ENCODE measurements at regions not wholly inside any gene's neighbourhood (a gene's known extent, or its start where the extent isn't known, plus 50 kb on each side); places are given as distances from the start of the nearest gene placed in this dataset.
"Not testable (repeated sequence)": the region's sequence is repeated elsewhere in the genome, so short reads cannot be mapped to it uniquely, and the experiment has no call there.

GRCh38 chr6:133083248-133083967, 157.7 kb upstream of the EYA4 start:
- no peak for DNase-seq (ENCODE audit: missing footprints)
- ATAC-seq, result peak; percentile 52
- intact Hi-C loops (cut with DNase I), result no loop called here

- DNase-seq (ENCODE audit: missing footprints), result no peak
- no peak for ATAC-seq
- intact Hi-C loops (cut with DNase I), result no loop called here
Measured at GRCh38 chr6:133085471-133085870, 155.7 kb upstream of the EYA4 start.

- intact Hi-C loops (cut with DNase I), result no loop called here
- DNase-seq (ENCODE audit: missing footprints) (no peak), ATAC-seq (no peak)
Measured at GRCh38 chr6:133085896-133086295, 155.3 kb upstream of the EYA4 start.

GRCh38 chr6:133088931-133089695, 152.0 kb upstream of the EYA4 start:
- intact Hi-C loops (cut with DNase I), result no loop called here
- DNase-seq (ENCODE audit: missing footprints) (no peak), ATAC-seq (no peak)

GRCh38 chr6:133092199-133092598, 149.0 kb upstream of the EYA4 start:
- intact Hi-C loops (cut with DNase I), result no loop called here
- DNase-seq (ENCODE audit: missing footprints), result no peak
- ATAC-seq, result no peak

- no peak for ATAC-seq
- intact Hi-C loops (cut with DNase I), result no loop called here
- no peak for DNase-seq (ENCODE audit: missing footprints)
Measured at GRCh38 chr6:133092771-133093170, 148.4 kb upstream of the EYA4 start.

GRCh38 chr6:133093211-133093610, 147.9 kb upstream of the EYA4 start:
- intact Hi-C loops (cut with DNase I); ATAC-seq; DNase-seq (ENCODE audit: missing footprints): not testable (repeated sequence)

GRCh38 chr6:133093956-133094355, 147.2 kb upstream of the EYA4 start:
- DNase-seq (ENCODE audit: missing footprints) (no peak), ATAC-seq (no peak)
- intact Hi-C loops (cut with DNase I), result no loop called here

- ATAC-seq (no peak), DNase-seq (ENCODE audit: missing footprints) (no peak)
- intact Hi-C loops (cut with DNase I), result no loop called here
Measured at GRCh38 chr6:133097208-133097607, 143.9 kb upstream of the EYA4 start.

- DNase-seq (ENCODE audit: missing footprints) (no peak), ATAC-seq (no peak)
- intact Hi-C loops (cut with DNase I), result no loop called here
Measured at GRCh38 chr6:133099573-133099972, 141.6 kb upstream of the EYA4 start.

- no peak for ATAC-seq
- intact Hi-C loops (cut with DNase I), result no loop called here
- DNase-seq (ENCODE audit: missing footprints), result no peak
Measured at GRCh38 chr6:133100865-133101264, 140.3 kb upstream of the EYA4 start.

- intact Hi-C loops (cut with DNase I), result no loop called here
- DNase-seq (ENCODE audit: missing footprints), result no peak
- ATAC-seq, result no peak
Measured at GRCh38 chr6:133101790-133102189, 139.4 kb upstream of the EYA4 start.

GRCh38 chr6:133106934-133107333, 134.2 kb upstream of the EYA4 start:
- ATAC-seq, result no peak
- no peak for DNase-seq (ENCODE audit: missing footprints)
- intact Hi-C loops (cut with DNase I), result no loop called here

GRCh38 chr6:133108419-133108818, 132.7 kb upstream of the EYA4 start:
- DNase-seq (ENCODE audit: missing footprints) (no peak), ATAC-seq (no peak)
- intact Hi-C loops (cut with DNase I), result no loop called here

GRCh38 chr6:133114973-133115372, 126.2 kb upstream of the EYA4 start:
- intact Hi-C loops (cut with DNase I), result no loop called here
- no peak for ATAC-seq
- no peak for DNase-seq (ENCODE audit: missing footprints)

GRCh38 chr6:133115946-133116345, 125.2 kb upstream of the EYA4 start:
- intact Hi-C loops (cut with DNase I), result no loop called here
- ATAC-seq (no peak), DNase-seq (ENCODE audit: missing footprints) (no peak)

GRCh38 chr6:133128191-133128590, 113.0 kb upstream of the EYA4 start:
- DNase-seq (ENCODE audit: missing footprints) (no peak), ATAC-seq (peak; percentile 53)
- intact Hi-C loops (cut with DNase I), result no loop called here

- intact Hi-C loops (cut with DNase I), result no loop called here
Measured at GRCh38 chr6:133129556-133129955, 111.6 kb upstream of the EYA4 start.

GRCh38 chr6:133130863-133131262, 110.3 kb upstream of the EYA4 start:
- intact Hi-C loops (cut with DNase I), result loop anchor here (5.0 kb wide), 3 partner anchors 74 to 169 kb away; partner anchors contain the start of gene EYA4
- ATAC-seq (peak; percentile 97), DNase-seq (ENCODE audit: missing footprints) (peak; percentile 75)

More at GRCh38 chr6:133129556-133129955, 111.6 kb upstream of the EYA4 start:
- ATAC-seq (no peak), DNase-seq (ENCODE audit: missing footprints) (no peak)
